NCI-H187 (cell line): ENCODE measurements at regions not wholly inside any gene's neighbourhood (a gene's known extent, or its start where the extent isn't known, plus 50 kb on each side); places are given as distances from the start of the nearest gene placed in this dataset.

Experiments used
- DNase-seq, 2 experiments: peaks; one replicate each; lab custom pipeline; 2025; lab: John Stamatoyannopoulos, UW

GRCh38 chr2:52857722-52858121 is 909.9 kb upstream of the CHAC2 start:
- no peak for DNase-seq

- DNase-seq, result no peak
Observed at GRCh38 chr2:52852006-52852405, 915.6 kb upstream of the CHAC2 start.

- DNase-seq, result no peak
Observed at GRCh38 chr2:52844701-52845423, 922.7 kb upstream of the CHAC2 start.

- DNase-seq, result no peak
Observed at GRCh38 chr2:52835909-52836308, 931.7 kb upstream of the CHAC2 start.

- no peak for DNase-seq
Observed at GRCh38 chr2:52831216-52831615, 936.4 kb upstream of the CHAC2 start.

- no peak for DNase-seq
Observed at GRCh38 chr2:52828112-52828511, 939.5 kb upstream of the CHAC2 start.

- DNase-seq, result no peak
Observed at GRCh38 chr2:52821631-52822030, 946.0 kb upstream of the CHAC2 start.

- no peak for DNase-seq
Observed at GRCh38 chr2:52818958-52819357, 948.6 kb upstream of the CHAC2 start.

- no peak for DNase-seq
Observed at GRCh38 chr2:52810460-52810859, 957.1 kb upstream of the CHAC2 start.

GRCh38 chr2:52805901-52806410 is 961.6 kb upstream of the CHAC2 start:
- no peak for DNase-seq

GRCh38 chr2:52794581-52794980 is 973.0 kb upstream of the CHAC2 start:
- DNase-seq, result no peak

- no peak for DNase-seq
Observed at GRCh38 chr2:52779446-52779845, 988.2 kb upstream of the CHAC2 start.

GRCh38 chr2:52776571-52776970 is 991.0 kb upstream of the CHAC2 start:
- DNase-seq, result no peak

GRCh38 chr2:52775674-52776073 is 991.9 kb upstream of the CHAC2 start:
- no peak for DNase-seq

- DNase-seq, result no peak
Observed at GRCh38 chr2:52765735-52766134, 1001.9 kb upstream of the CHAC2 start.

- no peak for DNase-seq
Observed at GRCh38 chr2:52749764-52750163, 1017.8 kb upstream of the CHAC2 start.

GRCh38 chr2:52745144-52745543 is 1022.5 kb upstream of the CHAC2 start:
- no peak for DNase-seq

GRCh38 chr2:52732849-52733395 is 1034.7 kb upstream of the CHAC2 start:
- no peak for DNase-seq

GRCh38 chr2:52724585-52724984 is 1043.0 kb upstream of the CHAC2 start:
- DNase-seq, result no peak

GRCh38 chr2:52717836-52718235 is 1049.8 kb upstream of the CHAC2 start:
- no peak for DNase-seq

- DNase-seq, result no peak
Observed at GRCh38 chr2:52710810-52711618, 1056.6 kb upstream of the CHAC2 start.

GRCh38 chr2:52704251-52704650 is 1063.4 kb upstream of the CHAC2 start:
- no peak for DNase-seq

- DNase-seq, result no peak
Observed at GRCh38 chr2:52703004-52703403, 1064.6 kb upstream of the CHAC2 start.
